Skeletal muscle tissue (tissue), 3 donors: ENCODE measurements at regions not wholly inside any gene's neighbourhood (a gene's known extent, or its start where the extent isn't known, plus 50 kb on each side); places are given as distances from the start of the nearest gene placed in this dataset.
"Not testable (repeated sequence)": the region's sequence is repeated elsewhere in the genome, so short reads cannot be mapped to it uniquely, and the experiment has no call there.

Experiments
- H3K27ac ChIP-seq: one replicate; pipeline ENCODE4 v1.7.0; 2013; ENCODE audit warnings: mild to moderate bottlenecking, low read depth, low read length, inconsistent platforms
- H3K27me3 ChIP-seq, 3 donors: one replicate each; pipeline ENCODE4 v1.7.0; 2013; ENCODE audit warnings: low read length in 3 of 3; ENCODE audit not compliant: control insufficient read depth in 3 of 3, insufficient read depth in 3 of 3
- H3K36me3 ChIP-seq, 3 donors: one replicate each; pipeline ENCODE4 v1.7.0; 2013; ENCODE audit warnings: low read length in 3 of 3; ENCODE audit not compliant: control insufficient read depth in 3 of 3, insufficient read depth in 3 of 3
- H3K4me1 ChIP-seq, 3 donors: one replicate each; pipeline ENCODE4 v1.7.0; 2013; ENCODE audit warnings: low read length in 3 of 3, mild to moderate bottlenecking in 3 of 3; ENCODE audit not compliant: control insufficient read depth in 3 of 3, insufficient read depth in 3 of 3
- H3K4me3 ChIP-seq, 3 donors: one replicate each; pipeline ENCODE4 v1.7.0; 2013; ENCODE audit warnings: low read length in 3 of 3
- H3K9ac ChIP-seq, 3 donors: one replicate each; pipeline ENCODE4 v1.7.0; 2013; ENCODE audit warnings: low read length in 3 of 3, mild to moderate bottlenecking in 3 of 3, moderate library complexity in 2 of 3, low read depth in 1 of 3
- H3K9me3 ChIP-seq, 3 donors: one replicate each; pipeline ENCODE4 v1.7.0; 2013; ENCODE audit warnings: low read length in 3 of 3; ENCODE audit not compliant: control insufficient read depth in 3 of 3
- donor health status: Osteomylitis.

DNA sequence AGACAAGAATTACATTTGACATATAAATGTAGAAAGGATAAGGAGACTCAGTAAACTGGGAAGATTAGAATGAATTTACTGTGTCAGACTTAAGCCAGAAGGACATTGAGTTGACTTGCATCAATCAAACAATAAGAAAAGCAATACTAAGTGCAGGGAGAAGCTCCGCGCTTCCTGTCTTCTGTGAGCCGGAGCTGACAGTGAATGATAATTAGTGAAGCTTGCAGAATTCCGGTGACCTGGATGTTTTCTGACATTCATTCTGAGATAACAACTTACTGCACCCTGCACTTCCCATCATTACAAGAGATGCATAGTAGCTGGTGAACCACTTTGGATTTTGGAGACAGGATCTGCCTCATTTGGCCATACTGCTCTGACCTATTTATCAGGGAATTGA is 469.2 kb upstream of the PCDH20 start:
- Histone ChIP-seq H3K4me3 (no peak overlapping the region), H3K4me1 (no peaks in the 10 kb centered on the region), H3K36me3 (no peaks in the 10 kb centered on the region), H3K27me3 (no peaks in the 10 kb centered on the region), H3K9ac (no peak overlapping the region), H3K27ac (no peak overlapping the region), H3K9me3 (no peaks in the 10 kb centered on the region)

DNA sequence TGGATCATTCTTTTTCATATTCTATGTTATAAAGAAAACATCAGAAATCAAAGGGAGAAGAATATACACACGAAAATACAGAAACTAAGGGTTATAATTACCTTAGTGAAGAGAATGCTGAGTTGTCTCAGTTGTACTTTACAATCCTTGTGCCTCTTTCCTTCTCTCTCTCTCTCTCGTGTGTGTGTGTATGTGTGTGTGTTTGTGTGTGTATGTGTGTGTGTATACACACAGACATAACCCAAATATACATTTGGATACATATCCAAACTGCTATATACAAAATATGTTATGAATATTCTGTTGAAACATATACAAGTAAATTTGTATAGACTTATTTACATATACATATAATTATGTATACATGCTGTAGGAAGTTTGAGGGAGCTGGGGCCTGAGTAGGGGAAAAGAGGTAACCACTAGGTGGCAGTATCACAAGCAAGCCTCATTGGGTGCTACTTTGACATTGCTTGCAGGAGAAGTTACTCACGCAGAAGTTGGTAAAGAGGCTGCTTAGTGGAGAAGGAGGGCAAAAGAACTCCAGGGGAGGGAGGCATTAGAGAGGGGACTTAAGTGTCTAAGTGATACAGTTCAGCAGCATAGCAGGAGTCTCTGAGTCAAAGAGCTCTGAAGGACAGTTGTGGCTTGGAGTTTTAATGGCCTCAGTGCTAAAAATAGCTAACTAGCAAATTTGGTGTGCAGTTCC is 465.1 kb upstream of the PCDH20 start:
- H3K4me3 ChIP-seq: no peak overlapping the region
- no peak overlapping the region for H3K9ac ChIP-seq
- H3K27me3 ChIP-seq: no peaks in the 10 kb centered on the region
- no peak overlapping the region for H3K27ac ChIP-seq
- no peaks in the 10 kb centered on the region for H3K4me1 ChIP-seq
- no peaks in the 10 kb centered on the region for H3K9me3 ChIP-seq
- H3K36me3 ChIP-seq: no peaks in the 10 kb centered on the region

DNA sequence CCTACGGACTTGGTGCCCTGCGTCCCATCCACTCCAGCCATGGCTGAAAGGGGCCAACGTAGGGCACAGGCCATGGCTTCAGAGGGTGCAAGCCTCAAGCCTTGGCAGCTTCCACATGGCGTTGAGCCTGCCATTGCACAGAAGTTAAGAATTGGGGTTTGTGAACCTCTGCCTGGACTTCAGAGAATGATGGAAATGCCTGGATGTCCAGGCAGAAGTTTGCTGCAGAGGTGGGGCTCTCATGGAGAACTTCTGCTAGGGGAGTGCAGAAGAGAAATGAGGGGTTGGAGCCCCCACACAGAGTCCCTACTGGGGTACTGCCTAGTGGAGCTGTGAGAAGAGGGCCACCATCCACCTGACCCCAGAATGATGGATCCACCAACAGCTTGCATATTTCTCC is 462.9 kb upstream of the PCDH20 start:
- H3K27ac ChIP-seq, H3K36me3 ChIP-seq, H3K9ac ChIP-seq, H3K4me1 ChIP-seq, H3K27me3 ChIP-seq, H3K9me3 ChIP-seq, H3K4me3 ChIP-seq: not testable (repeated sequence)

DNA sequence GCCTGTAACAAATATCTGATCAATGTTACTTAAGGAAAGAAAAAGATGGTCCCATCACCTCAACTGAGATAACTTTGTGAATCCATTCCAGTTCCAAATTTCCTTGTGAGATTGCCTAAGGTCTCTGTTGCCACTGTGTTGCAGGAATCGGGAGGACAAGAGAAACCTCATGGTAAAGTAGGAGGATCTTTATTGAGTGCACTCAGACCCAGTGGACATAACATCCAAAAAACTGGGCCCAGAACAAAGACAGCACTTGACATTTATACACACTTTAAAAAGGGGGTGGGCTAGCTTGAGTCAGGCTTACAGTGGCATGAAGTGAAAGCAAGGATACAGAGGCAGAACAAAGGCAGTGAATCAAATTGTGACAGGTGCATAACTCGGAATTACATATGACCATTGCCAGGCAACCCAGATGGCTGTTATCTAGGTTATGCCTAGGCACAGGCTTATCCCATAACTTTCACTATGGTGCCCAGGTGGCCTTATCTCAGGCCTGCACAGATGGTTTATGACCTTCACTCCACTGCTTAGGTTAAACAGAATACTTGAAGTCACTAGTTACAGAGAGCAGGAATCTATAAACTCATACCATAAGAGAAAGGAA is 459.4 kb upstream of the PCDH20 start:
- Histone ChIP-seq H3K27ac (no peak overlapping the region), H3K4me3 (no peak overlapping the region), H3K9me3 (no peaks in the 10 kb centered on the region), H3K4me1 (no peaks in the 10 kb centered on the region), H3K36me3 (no peaks in the 10 kb centered on the region), H3K9ac (no peak overlapping the region), H3K27me3 (no peaks in the 10 kb centered on the region)

DNA sequence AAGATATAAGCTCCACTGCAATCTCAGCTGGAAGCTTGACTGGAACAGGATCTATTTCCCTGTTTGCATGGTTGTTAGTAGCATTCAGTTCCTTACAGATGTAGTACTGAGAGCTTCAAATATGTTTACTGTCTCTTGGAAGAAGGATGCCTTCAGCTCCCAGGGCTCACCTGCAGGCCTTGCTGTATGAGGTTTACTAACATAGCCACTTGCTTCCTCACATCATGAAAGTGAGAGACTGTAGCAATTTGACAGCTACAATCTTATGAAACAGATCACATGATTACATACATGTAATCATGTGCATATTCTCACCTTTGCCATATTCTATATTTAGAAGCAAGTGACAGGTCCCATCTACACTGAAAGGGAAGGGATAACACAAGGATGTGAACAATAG is 458.1 kb upstream of the PCDH20 start:
- no peaks in the 10 kb centered on the region for H3K4me1 ChIP-seq
- no peaks in the 10 kb centered on the region for H3K27me3 ChIP-seq
- no peak overlapping the region for H3K4me3 ChIP-seq
- no peaks in the 10 kb centered on the region for H3K9me3 ChIP-seq
- H3K9ac ChIP-seq: no peak overlapping the region
- H3K27ac ChIP-seq: no peak overlapping the region
- H3K36me3 ChIP-seq: no peaks in the 10 kb centered on the region

DNA sequence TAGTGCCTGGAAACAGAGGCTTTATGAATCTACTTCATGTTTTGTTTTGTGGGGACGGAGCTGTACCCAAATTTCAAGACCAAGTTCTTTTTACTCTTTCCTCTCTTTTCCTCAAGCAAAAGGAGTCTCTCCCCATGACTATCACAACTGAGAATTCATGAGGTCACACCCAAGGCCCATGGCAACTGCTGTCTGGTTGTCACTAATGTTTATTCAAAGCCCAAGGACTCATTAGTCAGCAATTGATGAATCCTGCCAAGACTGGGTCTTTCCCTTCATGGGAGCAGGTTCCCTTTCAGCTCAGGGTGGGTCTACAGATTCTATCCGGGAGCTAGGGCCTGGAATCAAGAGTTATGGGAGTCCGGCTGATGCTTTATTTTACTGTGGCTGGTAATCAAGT is 441.5 kb upstream of the PCDH20 start:
- Histone ChIP-seq H3K4me1 (no peaks in the 10 kb centered on the region), H3K27ac (no peak overlapping the region), H3K4me3 (no peak overlapping the region), H3K9ac (no peak overlapping the region), H3K36me3 (no peaks in the 10 kb centered on the region), H3K9me3 (no peaks in the 10 kb centered on the region), H3K27me3 (no peaks in the 10 kb centered on the region)

DNA sequence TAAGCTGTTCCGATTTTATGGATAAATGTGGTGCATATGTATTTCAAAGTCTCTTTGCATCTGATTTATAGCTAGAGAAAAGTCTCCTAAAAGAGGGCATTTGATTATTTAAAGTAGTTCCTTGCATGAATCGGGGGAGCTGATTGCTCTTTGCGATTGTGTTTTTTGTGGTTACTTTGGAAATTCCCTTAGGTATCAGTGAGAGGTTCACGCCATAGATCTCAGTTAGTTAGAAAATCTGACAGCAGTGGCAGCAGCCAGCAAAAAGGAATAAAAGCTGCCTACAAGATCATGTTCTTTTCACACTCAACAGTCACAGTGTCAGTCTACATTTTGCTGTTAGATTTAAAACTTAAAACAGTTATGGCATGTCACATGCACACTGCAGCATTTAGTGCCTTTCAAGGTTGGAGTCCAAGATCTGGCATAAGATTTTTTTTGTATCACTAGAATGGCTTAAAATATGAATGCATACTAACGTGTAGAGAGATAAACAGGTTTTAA is 436.5 kb upstream of the PCDH20 start:
- H3K9me3 ChIP-seq: no peaks in the 10 kb centered on the region
- no peaks in the 10 kb centered on the region for H3K27me3 ChIP-seq
- no peaks in the 10 kb centered on the region for H3K4me1 ChIP-seq
- no peak overlapping the region for H3K27ac ChIP-seq
- no peak overlapping the region for H3K9ac ChIP-seq
- H3K4me3 ChIP-seq: no peak overlapping the region
- H3K36me3 ChIP-seq: no peaks in the 10 kb centered on the region

DNA sequence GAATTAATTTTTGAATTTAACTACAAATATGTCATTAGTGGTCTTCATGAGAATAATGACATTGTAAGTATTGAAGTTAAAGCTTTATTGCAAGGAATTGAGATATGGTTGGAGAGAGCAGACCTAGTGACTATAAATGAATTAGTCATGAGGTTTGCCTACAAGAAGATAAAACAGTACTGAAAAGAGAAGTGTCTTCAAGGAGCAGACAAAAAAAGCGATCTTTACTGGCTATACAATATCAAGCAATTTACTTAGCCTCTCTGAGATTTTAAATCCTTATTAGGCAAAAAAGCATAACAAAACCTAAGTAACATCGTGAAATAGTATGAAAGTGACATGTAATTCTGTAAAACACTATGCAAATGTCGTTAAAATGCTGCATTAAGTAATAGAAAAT is 435.1 kb upstream of the PCDH20 start:
- no peaks in the 10 kb centered on the region for H3K4me1 ChIP-seq
- H3K9ac ChIP-seq: no peak overlapping the region
- H3K9me3 ChIP-seq: no peaks in the 10 kb centered on the region
- no peaks in the 10 kb centered on the region for H3K36me3 ChIP-seq
- H3K4me3 ChIP-seq: no peak overlapping the region
- no peaks in the 10 kb centered on the region for H3K27me3 ChIP-seq
- H3K27ac ChIP-seq: no peak overlapping the region

DNA sequence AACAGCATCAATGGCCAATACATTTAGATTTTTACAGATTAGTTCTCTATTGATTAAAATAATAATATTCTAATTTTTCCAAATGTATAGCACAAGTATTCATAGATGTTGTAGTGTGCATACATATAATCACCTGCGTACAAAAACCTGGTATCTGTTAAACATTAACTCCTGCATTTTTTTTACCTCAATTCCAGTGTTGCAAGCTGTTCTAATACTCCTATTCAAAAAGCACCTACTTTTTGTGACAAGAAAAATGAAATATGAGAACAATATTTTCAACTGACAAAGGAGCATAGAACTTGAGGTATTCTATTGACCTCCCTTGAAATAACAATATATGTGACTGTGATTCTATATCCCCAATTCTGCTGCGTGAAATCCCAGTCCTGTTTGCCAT is 422.9 kb upstream of the PCDH20 start:
- Histone ChIP-seq H3K4me1 (no peaks in the 10 kb centered on the region), H3K36me3 (no peaks in the 10 kb centered on the region), H3K9ac (no peak overlapping the region), H3K9me3 (no peaks in the 10 kb centered on the region), H3K4me3 (no peak overlapping the region), H3K27me3 (no peaks in the 10 kb centered on the region), H3K27ac (no peak overlapping the region)

DNA sequence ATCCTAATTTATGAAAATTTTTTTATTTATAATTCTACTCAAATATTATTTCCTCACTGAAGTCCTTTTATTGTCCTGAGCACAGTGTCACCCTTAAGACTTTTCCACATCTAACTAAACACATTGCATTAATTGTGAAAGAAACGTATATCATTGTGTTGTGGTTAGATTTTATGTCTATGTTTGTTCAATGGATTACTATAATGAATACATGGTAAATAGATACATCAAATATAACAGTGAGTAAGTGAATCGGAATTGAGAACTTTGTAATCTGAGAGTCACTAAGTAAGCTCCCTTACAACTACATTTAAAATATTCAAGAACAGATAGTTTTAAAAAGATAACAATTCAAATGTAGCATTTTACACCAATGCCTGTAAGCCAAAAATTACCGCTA is 417.6 kb upstream of the PCDH20 start:
- Histone ChIP-seq H3K36me3 (no peaks in the 10 kb centered on the region), H3K27ac (no peak overlapping the region), H3K9ac (no peak overlapping the region), H3K4me3 (no peak overlapping the region), H3K9me3 (peaks cover 0 to 2% (median 0%) of the 10 kb centered on the region in 3 donors), H3K27me3 (no peaks in the 10 kb centered on the region), H3K4me1 (no peaks in the 10 kb centered on the region)
